GM08714 (cell line): ENCODE measurements at regions not wholly inside any gene's neighbourhood (a gene's known extent, or its start where the extent isn't known, plus 50 kb on each side); places are given as distances from the start of the nearest gene placed in this dataset.

Experiments used
- H3K4me3 ChIP-seq: fragments of 200-500 bp; sonication (Bioruptor generic); 2 replicates; pipeline ENCODE4 v1.5.1; 2014; ENCODE audit warnings: mild to moderate bottlenecking, low read length, inconsistent platforms
- ZNF274 ChIP-seq: IDR thresholded peaks from 2 replicates; pipeline ENCODE4 v1.6.1; 2012; ENCODE audit warnings: mild to moderate bottlenecking, low read depth, low read length

- no peak overlapping the region for H3K4me3 ChIP-seq
- TF ChIP-seq ZNF274: no peak
Measured at GRCh38 chr1:184322253-184322652, 64.6 kb upstream of the C1orf21 start.

- H3K4me3 ChIP-seq: no peak overlapping the region
- TF ChIP-seq ZNF274: no peak
Measured at GRCh38 chr1:184324972-184325371, 61.9 kb upstream of the C1orf21 start.

DNA sequence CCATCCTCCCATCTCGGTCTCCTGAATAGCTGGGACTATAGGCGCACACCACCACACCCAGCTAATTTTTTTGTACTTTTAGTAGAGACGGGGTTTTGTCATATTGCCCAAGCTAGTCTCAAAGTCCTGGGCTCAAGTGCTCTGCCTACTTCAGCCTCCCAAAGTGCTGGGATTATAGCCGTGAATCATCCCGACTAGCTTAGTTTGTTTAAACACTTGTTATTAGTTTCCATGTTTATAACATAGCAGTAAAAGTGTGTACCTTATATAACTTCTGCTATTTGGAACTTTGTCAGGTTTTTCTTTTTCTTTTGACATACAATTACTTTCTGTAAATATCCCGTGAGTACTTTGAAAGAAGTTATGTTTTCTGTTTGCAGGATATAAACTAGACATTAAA lies 60.6 kb upstream of the C1orf21 start:
- H3K4me3 ChIP-seq: no peak overlapping the region
- no peak for TF ChIP-seq ZNF274

GRCh38 chr1:184329245-184329953 lies 57.4 kb upstream of the C1orf21 start:
- TF ChIP-seq ZNF274: no peak
- no peak overlapping the region for H3K4me3 ChIP-seq

DNA sequence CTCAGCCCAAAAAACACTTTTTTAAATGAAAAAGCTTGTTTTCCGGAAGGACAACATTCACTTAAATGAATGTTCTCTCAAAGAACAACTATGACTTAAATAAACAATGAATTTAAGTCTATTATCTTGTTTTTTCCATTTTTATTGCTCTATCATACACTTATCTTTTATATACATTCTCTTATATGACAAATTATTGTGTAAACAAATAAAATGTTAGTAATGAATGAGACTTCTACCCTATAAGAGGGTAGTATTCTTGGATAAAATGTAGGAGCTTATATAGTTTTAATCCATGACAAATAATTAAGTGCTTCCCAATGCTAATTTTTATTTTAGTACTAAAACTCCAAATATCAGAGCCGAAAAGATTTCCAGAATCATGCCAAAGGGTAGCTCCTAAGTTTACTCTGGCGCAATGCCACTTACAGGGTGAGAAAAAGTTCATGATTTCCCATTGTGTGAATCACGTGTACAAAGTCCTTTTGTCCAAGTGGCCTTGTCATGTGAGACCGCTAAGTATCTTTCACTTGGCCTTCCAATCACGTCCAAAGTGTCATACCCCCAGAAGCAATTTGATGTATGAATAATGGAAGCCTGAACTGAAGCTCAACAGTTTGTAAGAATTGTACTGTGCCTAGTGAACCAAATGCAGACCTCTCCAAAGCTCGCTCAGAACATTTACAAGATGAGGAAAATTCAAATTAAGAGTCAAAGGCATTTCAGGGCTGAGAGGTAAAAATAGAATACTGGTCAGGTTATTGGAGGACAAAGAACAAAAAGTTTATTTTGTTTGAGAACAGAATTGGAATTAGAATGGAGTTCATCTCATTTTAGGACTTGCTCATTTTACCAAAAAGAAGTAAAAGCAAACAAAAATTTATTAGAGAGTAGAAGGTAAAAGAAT lies 56.6 kb upstream of the C1orf21 start:
- no peak for TF ChIP-seq ZNF274
- H3K4me3 ChIP-seq: no peak overlapping the region

GRCh38 chr1:184330875-184331274 lies 56.0 kb upstream of the C1orf21 start:
- no peak overlapping the region for H3K4me3 ChIP-seq
- no peak for TF ChIP-seq ZNF274
